Subcutaneous abdominal adipose tissue (tissue), 5 donors: ENCODE measurements at regions not wholly inside any gene's neighbourhood (a gene's known extent, or its start where the extent isn't known, plus 50 kb on each side); places are given as distances from the start of the nearest gene placed in this dataset.

Experiments
- H3K27ac ChIP-seq: one replicate; pipeline ENCODE4 v1.7.0; 2013; ENCODE audit warnings: low read depth, mild to moderate bottlenecking, inconsistent platforms, low read length, moderate library complexity
- H3K27me3 ChIP-seq, 5 donors: one replicate each; pipeline ENCODE4 v1.7.0; 2013; ENCODE audit warnings: low read length in 5 of 5, inconsistent platforms in 1 of 5; ENCODE audit not compliant: control insufficient read depth in 5 of 5, insufficient read depth in 4 of 5
- H3K36me3 ChIP-seq, 5 donors: one replicate each; pipeline ENCODE4 v1.7.0; 2013; ENCODE audit warnings: low read length in 5 of 5; ENCODE audit not compliant: control insufficient read depth in 5 of 5, insufficient read depth in 5 of 5
- H3K4me1 ChIP-seq, 5 donors: one replicate each; pipeline ENCODE4 v1.7.0; 2013; ENCODE audit warnings: low read length in 5 of 5, mild to moderate bottlenecking in 3 of 5, moderate library complexity in 1 of 5; ENCODE audit not compliant: control insufficient read depth in 5 of 5, insufficient read depth in 5 of 5
- H3K4me3 ChIP-seq, 5 donors: one replicate each; pipeline ENCODE4 v1.7.0; 2013; ENCODE audit warnings: low read length in 5 of 5, low read depth in 1 of 5
- H3K9ac ChIP-seq, 5 donors: one replicate each; pipeline ENCODE4 v1.7.0; 2013; ENCODE audit warnings: low read length in 5 of 5, mild to moderate bottlenecking in 4 of 5, moderate library complexity in 3 of 5
- H3K9me3 ChIP-seq, 5 donors: one replicate each; pipeline ENCODE4 v1.7.0; 2013; ENCODE audit warnings: low read length in 5 of 5; ENCODE audit not compliant: control insufficient read depth in 5 of 5
- donor health status: healthy.
- donor health status: healthy.
- donor health status: healthy.
- donor health status: healthy.
- donor health status: healthy.

DNA sequence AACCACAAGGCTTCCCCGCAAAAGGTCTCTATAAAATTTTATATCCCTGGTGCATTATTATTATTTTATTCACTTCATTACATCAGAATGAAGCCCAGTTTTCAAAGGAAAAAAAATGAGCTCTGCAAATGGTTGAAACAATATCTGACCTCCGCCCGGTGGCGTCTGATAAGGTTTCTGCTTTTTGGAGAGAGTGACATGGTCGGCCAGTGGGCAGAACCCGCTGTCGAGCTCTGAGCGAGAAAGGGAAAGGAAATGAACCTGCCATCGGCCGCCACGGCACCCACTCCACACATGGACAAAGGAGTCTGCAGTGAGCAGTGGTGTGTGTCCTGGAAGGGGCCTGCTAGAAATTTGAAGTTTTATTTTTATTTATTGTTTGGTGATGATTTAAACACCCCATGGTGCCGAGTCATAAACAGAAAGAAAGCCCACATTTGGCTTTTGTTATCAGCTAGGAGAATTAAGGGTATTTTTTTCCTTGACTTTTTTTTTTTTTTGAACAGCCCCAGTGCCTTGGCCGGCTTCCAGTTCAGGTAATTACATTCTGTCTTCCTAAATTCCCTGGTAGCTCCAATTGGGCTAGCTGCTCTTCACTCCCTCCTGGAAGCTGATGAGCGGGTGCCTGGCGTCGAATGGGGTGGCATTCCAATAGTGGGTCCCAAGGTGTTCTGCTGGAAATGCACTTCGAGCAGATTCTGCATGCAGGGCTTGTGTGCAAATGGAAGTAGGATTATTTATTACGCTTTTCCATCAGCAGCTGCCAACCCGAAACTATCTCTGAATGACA, 149.4 kb upstream of the MKI67 start:
- no peak overlapping the region for H3K4me3 ChIP-seq
- no peaks in the 10 kb centered on the region for H3K9me3 ChIP-seq
- H3K9ac ChIP-seq: no peak overlapping the region
- H3K4me1 ChIP-seq: peaks cover 0 to 8% (median 6%) of the 10 kb centered on the region in 5 donors
- H3K27ac ChIP-seq: no peak overlapping the region
- H3K27me3 ChIP-seq: peaks cover 9 to 18% (median 14%) of the 10 kb centered on the region in 5 donors
- no peaks in the 10 kb centered on the region for H3K36me3 ChIP-seq

- no peak overlapping the region for H3K4me3 ChIP-seq
- no peaks in the 10 kb centered on the region for H3K9me3 ChIP-seq
- H3K9ac ChIP-seq: no peak overlapping the region
- no peak overlapping the region for H3K27ac ChIP-seq
- H3K36me3 ChIP-seq: no peaks in the 10 kb centered on the region
- peaks cover 0 to 8% (median 6%) of the 10 kb centered on the region in 5 donors for H3K4me1 ChIP-seq
- peaks cover 9 to 21% (median 9%) of the 10 kb centered on the region in 5 donors for H3K27me3 ChIP-seq
Observed at GRCh38 chr10:128277267-128277840, 151.1 kb upstream of the MKI67 start.

- no peak overlapping the region for H3K4me3 ChIP-seq
- no peaks in the 10 kb centered on the region for H3K36me3 ChIP-seq
- H3K4me1 ChIP-seq: peaks cover 0 to 8% (median 6%) of the 10 kb centered on the region in 5 donors
- no peaks in the 10 kb centered on the region for H3K9me3 ChIP-seq
- no peak overlapping the region for H3K9ac ChIP-seq
- peaks cover 8 to 16% (median 9%) of the 10 kb centered on the region in 5 donors for H3K27me3 ChIP-seq
- no peak overlapping the region for H3K27ac ChIP-seq
Observed at GRCh38 chr10:128278362-128278761, 152.1 kb upstream of the MKI67 start.

DNA sequence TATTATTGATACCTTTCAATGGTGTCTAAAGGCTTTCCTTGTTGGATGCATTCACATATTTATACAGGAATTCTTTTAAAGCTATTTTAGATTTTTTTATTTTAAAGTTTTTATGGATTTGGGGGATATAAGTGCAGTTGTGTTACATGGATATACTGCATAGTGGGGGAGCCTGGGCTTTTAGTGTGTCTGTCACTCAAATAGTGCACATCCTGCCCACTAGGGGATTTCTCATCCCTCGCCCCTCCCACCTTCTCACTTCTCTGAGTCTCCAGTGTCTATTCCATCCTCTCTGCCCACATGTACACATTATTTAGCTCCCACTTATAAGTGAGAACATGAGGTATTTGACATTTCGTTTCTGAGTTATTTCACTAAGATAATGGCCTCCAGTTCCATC, 154.0 kb upstream of the MKI67 start:
- H3K27ac ChIP-seq: no peak overlapping the region
- H3K27me3 ChIP-seq: peaks cover 8 to 17% (median 11%) of the 10 kb centered on the region in 5 donors
- H3K9ac ChIP-seq: no peak overlapping the region
- H3K4me3 ChIP-seq: no peak overlapping the region
- peaks cover 0 to 3% (median 2%) of the 10 kb centered on the region in 5 donors for H3K4me1 ChIP-seq
- H3K36me3 ChIP-seq: no peaks in the 10 kb centered on the region
- no peaks in the 10 kb centered on the region for H3K9me3 ChIP-seq

DNA sequence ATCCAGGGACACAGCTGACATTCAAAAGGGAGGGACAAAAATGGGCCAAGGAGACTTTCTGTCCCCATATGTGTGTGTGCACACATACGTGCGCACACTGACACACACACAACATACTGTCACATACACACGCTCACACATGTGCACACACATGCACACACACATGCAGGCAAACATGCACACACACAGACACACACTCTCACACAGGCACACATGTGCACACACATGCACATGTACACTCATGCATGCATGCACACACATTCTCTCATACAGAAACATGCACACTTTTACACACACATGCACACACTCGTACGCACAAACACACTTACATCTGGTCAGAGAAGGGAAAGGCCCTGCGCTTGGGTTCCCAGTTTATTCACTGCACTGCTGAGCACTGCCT, 155.1 kb upstream of the MKI67 start:
- H3K4me1 ChIP-seq: no peaks in the 10 kb centered on the region
- no peak overlapping the region for H3K27ac ChIP-seq
- no peaks in the 10 kb centered on the region for H3K9me3 ChIP-seq
- H3K9ac ChIP-seq: no peak overlapping the region
- no peak overlapping the region for H3K4me3 ChIP-seq
- H3K36me3 ChIP-seq: no peaks in the 10 kb centered on the region
- peaks cover 9 to 23% (median 12%) of the 10 kb centered on the region in 5 donors for H3K27me3 ChIP-seq

- Histone ChIP-seq H3K27me3 (peaks cover 9 to 25% (median 15%) of the 10 kb centered on the region in 5 donors), H3K36me3 (no peaks in the 10 kb centered on the region), H3K4me3 (no peak overlapping the region), H3K9me3 (no peaks in the 10 kb centered on the region), H3K9ac (no peak overlapping the region), H3K4me1 (no peaks in the 10 kb centered on the region), H3K27ac (no peak overlapping the region)
Observed at GRCh38 chr10:128281861-128282260, 155.6 kb upstream of the MKI67 start.

DNA sequence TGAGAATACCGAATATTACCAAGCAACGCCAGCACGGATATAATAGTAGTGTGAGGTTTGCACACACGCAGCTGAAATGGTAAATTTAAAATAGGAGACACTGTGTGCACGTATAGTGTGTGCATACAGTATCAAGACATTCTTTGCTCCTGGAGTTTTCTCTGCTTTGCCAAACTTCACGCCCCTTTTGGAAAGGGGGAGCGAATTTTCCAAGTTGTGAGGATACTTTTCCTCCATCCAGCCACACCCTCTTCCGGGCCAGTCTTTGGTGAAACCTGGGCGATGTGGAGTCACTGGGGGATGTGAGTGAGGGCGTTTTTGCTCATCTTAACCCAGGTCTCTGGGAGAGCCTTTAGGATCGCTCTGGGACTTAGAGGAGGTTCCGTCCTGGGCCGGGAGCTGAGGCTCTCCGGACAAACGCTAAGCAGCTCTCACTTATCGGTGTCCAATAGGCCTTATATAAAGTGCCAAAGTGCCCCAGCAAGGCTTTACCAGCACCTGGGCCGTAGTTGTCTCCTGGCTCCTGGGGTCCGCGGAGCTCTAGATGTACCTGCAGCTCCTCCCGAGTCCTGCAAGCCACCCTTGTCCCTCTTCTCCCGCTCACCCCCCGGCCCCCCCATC, 160.0 kb upstream of the MKI67 start:
- Histone ChIP-seq H3K27me3 (peaks cover 0 to 37% (median 21%) of the 10 kb centered on the region in 5 donors), H3K4me3 (no peak overlapping the region)

GRCh38 chr10:128286762-128287500, 160.7 kb upstream of the MKI67 start:
- Histone ChIP-seq H3K27me3 (peaks cover 0 to 37% (median 21%) of the 10 kb centered on the region in 5 donors), H3K4me1 (no peaks in the 10 kb centered on the region), H3K27ac (no peak overlapping the region), H3K9ac (no peak overlapping the region), H3K36me3 (no peaks in the 10 kb centered on the region), H3K9me3 (peaks cover 4 to 27% (median 18%) of the 10 kb centered on the region in 5 donors), H3K4me3 (no peak overlapping the region)

More for the DNA sequence above, 160.0 kb upstream of the MKI67 start:
- Histone ChIP-seq H3K36me3 (no peaks in the 10 kb centered on the region), H3K4me1 (no peaks in the 10 kb centered on the region), H3K9ac (no peak overlapping the region), H3K27ac (no peak overlapping the region), H3K9me3 (peaks cover 3 to 20% (median 13%) of the 10 kb centered on the region in 5 donors)

- H3K9ac ChIP-seq: no peak overlapping the region
- no peaks in the 10 kb centered on the region for H3K36me3 ChIP-seq
- H3K9me3 ChIP-seq: peaks cover 4 to 30% (median 19%) of the 10 kb centered on the region in 5 donors
- no peaks in the 10 kb centered on the region for H3K4me1 ChIP-seq
- no peak overlapping the region for H3K27ac ChIP-seq
- H3K4me3 ChIP-seq: no peak overlapping the region
- peaks cover 0 to 37% (median 21%) of the 10 kb centered on the region in 5 donors for H3K27me3 ChIP-seq
Observed at GRCh38 chr10:128287921-128288320, 161.7 kb upstream of the MKI67 start.
